Fibroblast of lung (primary cell): ENCODE measurements at regions not wholly inside any gene's neighbourhood (a gene's known extent, or its start where the extent isn't known, plus 50 kb on each side); places are given as distances from the start of the nearest gene placed in this dataset.

Experiments used
- CTCF ChIP-seq, 2 donors: IDR thresholded peaks in 1 of 2; conservative IDR thresholded peaks in 1 of 2; 1 replicate in 1 of 2; 2 replicates in 1 of 2; pipeline ENCODE4 v1.5.1; 2011 to 2012; ENCODE audit warnings: low read length in 2 of 2, control low read depth in 1 of 2, inconsistent platforms in 1 of 2, low read depth in 1 of 2, mild to moderate bottlenecking in 1 of 2
- EZH2 ChIP-seq: IDR thresholded peaks from 2 replicates; pipeline ENCODE4 v1.5.1; 2012; ENCODE audit warnings: low read length, control low read depth, mild to moderate bottlenecking; ENCODE audit errors: missing control alignments

- TF ChIP-seq CTCF (conservative IDR thresholded peaks at IDR 0.05 in 1 of 2, IDR thresholded peaks at IDR 0.05 in 1 of 2; ENCODE audit: low read depth in 1 of 2, low read length in 2 of 2) (no peak), EZH2 (no peak)
Observed at GRCh38 chr9:81293651-81294050, 395.7 kb downstream of the TLE1 start.
